OCI-LY7 (cell line): ENCODE measurements at regions not wholly inside any gene's neighbourhood (a gene's known extent, or its start where the extent isn't known, plus 50 kb on each side); places are given as distances from the start of the nearest gene placed in this dataset.

Experiments
- BruUV-seq: library from RNA; stranded (reverse); fragments of 400-500 nt; replicated peaks from 2 replicates; lab custom pipeline; 2021; lab: Mats Ljungman, UMichigan
- CTCF ChIA-PET: fragments of 300-600 bp; sonication (Branson Sonifier 250); formaldehyde crosslinking; loops from one replicate; lab custom pipeline; 2022; ENCODE audit warnings: antibody characterized with exemption; ENCODE audit not compliant: unreplicated experiment; lab: Charles Lee
- POLR2A ChIA-PET: fragments of 300-600 bp; sonication (Branson Sonifier 250); formaldehyde crosslinking; loops from one replicate; lab custom pipeline; 2022; ENCODE audit warnings: antibody characterized with exemption; lab: Charles Lee
- DNase-seq: peaks from one replicate; pipeline ENCODE4 v3.0.0-alpha.2; 2015; ENCODE audit warnings: low spot score
- H2AFZ ChIP-seq: fragments of 200-600 bp; sonication (generic), shearing (Covaris generic); 2 replicates; pipeline ENCODE4 v1.6.1; 2014; ENCODE audit warnings: mild to moderate bottlenecking, antibody characterized with exemption, low read length, moderate library complexity
- H3K27ac ChIP-seq: fragments of 200-600 bp; sonication (generic); 2 replicates; pipeline ENCODE4 v1.5.1; 2014; ENCODE audit warnings: mixed run types, low read depth, mild to moderate bottlenecking, moderate library complexity, low read length, inconsistent platforms; ENCODE audit not compliant: poor library complexity, severe bottlenecking
- H3K36me3 ChIP-seq: fragments of 200-600 bp; sonication (generic); 2 replicates; pipeline ENCODE4 v1.6.1; 2014; ENCODE audit warnings: mild to moderate bottlenecking, antibody characterized with exemption, low read length, moderate library complexity, mixed read lengths; ENCODE audit not compliant: insufficient read depth
- H3K4me1 ChIP-seq: fragments of 200-600 bp; sonication (generic); 2 replicates; pipeline ENCODE4 v1.5.1; 2014; ENCODE audit warnings: mild to moderate bottlenecking, low read length; ENCODE audit not compliant: insufficient read depth, poor library complexity, severe bottlenecking
- H3K4me2 ChIP-seq: fragments of 200-600 bp; sonication (generic); 2 replicates; pipeline ENCODE4 v1.6.1; 2014; ENCODE audit warnings: mild to moderate bottlenecking, low read length
- H3K4me3 ChIP-seq: fragments of 200-600 bp; sonication (generic); 2 replicates; pipeline ENCODE4 v1.5.1; 2014; ENCODE audit warnings: mild to moderate bottlenecking, low read depth, low read length; ENCODE audit not compliant: poor library complexity, severe bottlenecking
- H3K79me2 ChIP-seq: fragments of 200-600 bp; sonication (generic); 2 replicates; pipeline ENCODE4 v1.6.1; 2016; ENCODE audit warnings: low read depth, mild to moderate bottlenecking, low read length, moderate library complexity, mixed read lengths; ENCODE audit not compliant: insufficient read depth
- H3K9me2 ChIP-seq: fragments of 200-600 bp; sonication (generic); 2 replicates; pipeline ENCODE4 v1.6.1; 2016; ENCODE audit warnings: mild to moderate bottlenecking, low read length, mixed read lengths; ENCODE audit not compliant: insufficient read depth
- H3K9me3 ChIP-seq: fragments of 200-600 bp; sonication (generic); 2 replicates; pipeline ENCODE4 v1.6.1; 2014; ENCODE audit warnings: mild to moderate bottlenecking, mixed run types, low read length, mixed read lengths
- H4K20me1 ChIP-seq: fragments of 200-600 bp; sonication (generic); 2 replicates; pipeline ENCODE4 v1.6.1; 2014; ENCODE audit warnings: mild to moderate bottlenecking, antibody characterized with exemption, low read length, moderate library complexity, mixed read lengths; ENCODE audit not compliant: insufficient read depth
- CTCF ChIP-seq: fragments of 200-600 bp; sonication (generic); conservative IDR thresholded peaks from 2 replicates; pipeline ENCODE4 v1.5.1; 2014; ENCODE audit warnings: mild to moderate bottlenecking, antibody characterized with exemption, low read length, moderate library complexity, mixed read lengths
- EZH2phosphoT487 ChIP-seq: fragments of 200-600 bp; sonication (generic); IDR thresholded peaks from 2 replicates; pipeline ENCODE4 v1.6.1; 2018; ENCODE audit warnings: low read depth, borderline replicate concordance, mild to moderate bottlenecking, mixed run types, antibody characterized with exemption, low read length, moderate library complexity, mixed read lengths
- intact Hi-C: fragments of 100-400 bp; cut with micrococcal nuclease; formaldehyde crosslinking; loops from one replicate; pipeline ENCODE4 v1.10.0; 2022; ENCODE audit not compliant: unreplicated experiment

- no peak for TF ChIP-seq CTCF
- no peak for TF ChIP-seq EZH2phosphoT487
- no peaks in the 10 kb centered on the region for H3K36me3 ChIP-seq
- H3K4me1 ChIP-seq: no peaks in the 10 kb centered on the region
- intact Hi-C loops: no loop called here
- H3K79me2 ChIP-seq: no peaks in the 10 kb centered on the region
- ChIA-PET CTCF (no interaction called here), POLR2A (no interaction called here)
- no peak overlapping the region for H3K4me2 ChIP-seq
- H3K27ac ChIP-seq: no peak overlapping the region
- no peaks in the 10 kb centered on the region for H3K9me2 ChIP-seq
- H3K9me3 ChIP-seq: no peaks in the 10 kb centered on the region
- DNase-seq: no peak
- BruUV-seq: no TSS peak
- no peak overlapping the region for H2AFZ ChIP-seq
- no peak overlapping the region for H3K4me3 ChIP-seq
- no peaks in the 10 kb centered on the region for H4K20me1 ChIP-seq
Observed at GRCh38 chr4:133263104-133263503, 114.0 kb downstream of the PCDH10 start.

- TF ChIP-seq EZH2phosphoT487 (no peak), CTCF (no peak)
- no peaks in the 10 kb centered on the region for H3K79me2 ChIP-seq
- ChIA-PET POLR2A (no interaction called here), CTCF (no interaction called here)
- no peaks in the 10 kb centered on the region for H4K20me1 ChIP-seq
- H2AFZ ChIP-seq: no peak overlapping the region
- no peaks in the 10 kb centered on the region for H3K9me3 ChIP-seq
- BruUV-seq: no TSS peak
- H3K4me1 ChIP-seq: no peaks in the 10 kb centered on the region
- no peak overlapping the region for H3K4me3 ChIP-seq
- H3K36me3 ChIP-seq: no peaks in the 10 kb centered on the region
- H3K4me2 ChIP-seq: no peak overlapping the region
- intact Hi-C loops: no loop called here
- no peak for DNase-seq
- no peak overlapping the region for H3K27ac ChIP-seq
- H3K9me2 ChIP-seq: no peaks in the 10 kb centered on the region
Observed at GRCh38 chr4:133247861-133248260, 98.8 kb downstream of the PCDH10 start.

GRCh38 chr4:133245226-133245625 is 96.1 kb downstream of the PCDH10 start:
- Histone ChIP-seq H2AFZ (no peak overlapping the region), H3K9me2 (no peaks in the 10 kb centered on the region), H3K4me2 (no peak overlapping the region), H3K27ac (no peak overlapping the region), H3K9me3 (no peaks in the 10 kb centered on the region), H3K36me3 (no peaks in the 10 kb centered on the region), H3K79me2 (no peaks in the 10 kb centered on the region), H4K20me1 (no peaks in the 10 kb centered on the region), H3K4me3 (no peak overlapping the region), H3K4me1 (no peaks in the 10 kb centered on the region)
- DNase-seq: no peak
- POLR2A ChIA-PET: no interaction called here
- TF ChIP-seq CTCF (no peak), EZH2phosphoT487 (no peak)
- BruUV-seq: no TSS peak
- intact Hi-C loops: no loop called here
- CTCF ChIA-PET: no interaction called here
